WI38 (cell line): ENCODE measurements at regions not wholly inside any gene's neighbourhood (a gene's known extent, or its start where the extent isn't known, plus 50 kb on each side); places are given as distances from the start of the nearest gene placed in this dataset.
"Not testable (repeated sequence)": the region's sequence is repeated elsewhere in the genome, so short reads cannot be mapped to it uniquely, and the experiment has no call there.

Experiments
- H3K4me3 ChIP-seq: 2 replicates; pipeline ENCODE4 v1.5.1; 2011; ENCODE audit warnings: low read depth, mild to moderate bottlenecking, control low read depth, low read length
- CTCF ChIP-seq: IDR thresholded peaks from 2 replicates; pipeline ENCODE4 v1.5.1; 2012; ENCODE audit warnings: low read depth, mild to moderate bottlenecking, control low read depth, low read length

GRCh38 chr16:29114989-29115801 lies 130.3 kb downstream of the LAT start:
- not testable (repeated sequence) for H3K4me3 ChIP-seq
- TF ChIP-seq CTCF = peak; percentile 58

GRCh38 chr16:29114574-29114973 lies 129.7 kb downstream of the LAT start:
- H3K4me3 ChIP-seq = no peak overlapping the region
- no peak for TF ChIP-seq CTCF

GRCh38 chr16:29113446-29113845 lies 128.6 kb downstream of the LAT start:
- not testable (repeated sequence) for H3K4me3 ChIP-seq

- no peak overlapping the region for H3K4me3 ChIP-seq
- TF ChIP-seq CTCF = no peak
Observed at GRCh38 chr16:29112755-29113347, 128.0 kb downstream of the LAT start.

- H3K4me3 ChIP-seq = not testable (repeated sequence)
Observed at GRCh38 chr16:29111901-29112680, 127.2 kb downstream of the LAT start.

- H3K4me3 ChIP-seq = no peak overlapping the region
- no peak for TF ChIP-seq CTCF
Observed at GRCh38 chr16:29111421-29111820, 126.6 kb downstream of the LAT start.

GRCh38 chr16:29108625-29109169 lies 123.8 kb downstream of the LAT start:
- not testable (repeated sequence) for H3K4me3 ChIP-seq

GRCh38 chr16:29107299-29107698 lies 122.4 kb downstream of the LAT start:
- TF ChIP-seq CTCF = no peak
- no peak overlapping the region for H3K4me3 ChIP-seq

GRCh38 chr16:29106259-29106908 lies 121.5 kb downstream of the LAT start:
- H3K4me3 ChIP-seq = not testable (repeated sequence)

GRCh38 chr16:29104600-29104999 lies 119.7 kb downstream of the LAT start:
- not testable (repeated sequence) for H3K4me3 ChIP-seq

GRCh38 chr16:29097965-29098364 lies 113.1 kb downstream of the LAT start:
- not testable (repeated sequence) for H3K4me3 ChIP-seq

GRCh38 chr16:29094729-29095624 lies 110.1 kb downstream of the LAT start:
- not testable (repeated sequence) for H3K4me3 ChIP-seq
